Uterus (tissue), 3 donors: ENCODE measurements at regions not wholly inside any gene's neighbourhood (a gene's known extent, or its start where the extent isn't known, plus 50 kb on each side); places are given as distances from the start of the nearest gene placed in this dataset.

Source experiments
- DNase-seq, 2 donors: peaks; one replicate each; pipeline ENCODE4 v3.0.0-alpha.2; 2019 to 2020
- H3K27ac ChIP-seq, 2 donors: fragments of 200-600 bp; sonication (generic); 1 replicate in 1 of 2; 2 replicates in 1 of 2; pipeline ENCODE4 v1.5.1; 2016 to 2018
- H3K27me3 ChIP-seq, 2 donors: fragments of 200-600 bp; sonication (generic); one replicate each; pipeline ENCODE4 v1.5.1; 2018 to 2019; ENCODE audit warnings: control low read depth in 1 of 2
- H3K36me3 ChIP-seq, 2 donors: fragments of 200-600 bp; sonication (generic); one replicate each; pipeline ENCODE4 v1.5.1; 2019; ENCODE audit warnings: control low read depth in 1 of 2
- H3K4me1 ChIP-seq, 2 donors: fragments of 200-600 bp; sonication (generic); one replicate each; pipeline ENCODE4 v1.5.1; 2018 to 2019; ENCODE audit warnings: control low read depth in 1 of 2
- H3K4me3 ChIP-seq, 2 donors: fragments of 200-600 bp; sonication (generic); 1 replicate in 1 of 2; 2 replicates in 1 of 2; pipeline ENCODE4 v1.5.1; 2018 to 2019; ENCODE audit warnings: mild to moderate bottlenecking in 1 of 2
- H3K9me3 ChIP-seq, 2 donors: fragments of 200-600 bp; sonication (generic); one replicate each; pipeline ENCODE4 v1.5.1; 2019; ENCODE audit warnings: control low read depth in 1 of 2
- POLR2A ChIP-seq, 2 donors: fragments of 450-650 bp; IDR thresholded peaks; one replicate each; pipeline ENCODE4 v1.6.1; 2016; ENCODE audit warnings: antibody characterized with exemption in 2 of 2, mild to moderate bottlenecking in 1 of 2, moderate library complexity in 1 of 2
- intact Hi-C: fragments of 100-400 bp; cut with DNase I; formaldehyde crosslinking; loops from one replicate; pipeline ENCODE4 v1.15.1; 2023; ENCODE audit warnings: low total_unique reads
- TF ChIP-seq, protein P1 (sequence below), 4 experiments: fragments of 200-600 bp in 2 of 4; fragments of 450-650 bp in 2 of 4; sonication (generic) in 2 of 4; IDR thresholded peaks; one replicate each; pipeline ENCODE4 v1.5.1; 2016 to 2019; ENCODE audit warnings: antibody characterized with exemption in 4 of 4, mild to moderate bottlenecking in 2 of 4, moderate library complexity in 1 of 4
- donor health status: DM: yes; HTN: yes; CAD: no.

DNA sequence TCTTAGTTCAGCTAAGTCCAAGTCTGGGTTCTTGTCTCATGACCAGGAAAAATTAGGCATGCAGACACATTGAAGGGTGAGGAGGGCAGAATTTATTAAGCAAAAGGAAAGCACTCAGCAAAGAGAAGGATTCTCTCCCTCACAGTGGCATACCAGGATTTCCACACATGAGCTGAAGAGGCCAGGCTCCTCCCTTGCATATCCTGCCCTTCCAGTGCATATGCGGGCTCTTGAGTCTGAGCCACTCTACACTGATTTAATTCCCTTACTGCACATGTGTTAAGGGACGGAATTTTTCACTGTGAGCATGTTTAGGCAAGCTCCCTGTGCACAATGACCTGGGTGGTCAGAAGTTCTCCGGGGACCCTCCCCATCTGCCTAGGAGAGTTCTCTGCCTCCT is 652.7 kb upstream of the POM121L12 start:
- intact Hi-C loops: no loop called here
- H3K4me3 ChIP-seq: no peak overlapping the region
- H3K27ac ChIP-seq: no peak overlapping the region
- TF ChIP-seq, protein P1, sequence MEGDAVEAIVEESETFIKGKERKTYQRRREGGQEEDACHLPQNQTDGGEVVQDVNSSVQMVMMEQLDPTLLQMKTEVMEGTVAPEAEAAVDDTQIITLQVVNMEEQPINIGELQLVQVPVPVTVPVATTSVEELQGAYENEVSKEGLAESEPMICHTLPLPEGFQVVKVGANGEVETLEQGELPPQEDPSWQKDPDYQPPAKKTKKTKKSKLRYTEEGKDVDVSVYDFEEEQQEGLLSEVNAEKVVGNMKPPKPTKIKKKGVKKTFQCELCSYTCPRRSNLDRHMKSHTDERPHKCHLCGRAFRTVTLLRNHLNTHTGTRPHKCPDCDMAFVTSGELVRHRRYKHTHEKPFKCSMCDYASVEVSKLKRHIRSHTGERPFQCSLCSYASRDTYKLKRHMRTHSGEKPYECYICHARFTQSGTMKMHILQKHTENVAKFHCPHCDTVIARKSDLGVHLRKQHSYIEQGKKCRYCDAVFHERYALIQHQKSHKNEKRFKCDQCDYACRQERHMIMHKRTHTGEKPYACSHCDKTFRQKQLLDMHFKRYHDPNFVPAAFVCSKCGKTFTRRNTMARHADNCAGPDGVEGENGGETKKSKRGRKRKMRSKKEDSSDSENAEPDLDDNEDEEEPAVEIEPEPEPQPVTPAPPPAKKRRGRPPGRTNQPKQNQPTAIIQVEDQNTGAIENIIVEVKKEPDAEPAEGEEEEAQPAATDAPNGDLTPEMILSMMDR (IDR thresholded peaks at IDR 0.05): no peak
- TF ChIP-seq POLR2A (IDR thresholded peaks at IDR 0.05): no peak
- no peaks in the 10 kb centered on the region for H3K4me1 ChIP-seq
- no peak for DNase-seq
- H3K27me3 ChIP-seq: no peaks in the 10 kb centered on the region
- no peaks in the 10 kb centered on the region for H3K9me3 ChIP-seq
- H3K36me3 ChIP-seq: no peaks in the 10 kb centered on the region

DNA sequence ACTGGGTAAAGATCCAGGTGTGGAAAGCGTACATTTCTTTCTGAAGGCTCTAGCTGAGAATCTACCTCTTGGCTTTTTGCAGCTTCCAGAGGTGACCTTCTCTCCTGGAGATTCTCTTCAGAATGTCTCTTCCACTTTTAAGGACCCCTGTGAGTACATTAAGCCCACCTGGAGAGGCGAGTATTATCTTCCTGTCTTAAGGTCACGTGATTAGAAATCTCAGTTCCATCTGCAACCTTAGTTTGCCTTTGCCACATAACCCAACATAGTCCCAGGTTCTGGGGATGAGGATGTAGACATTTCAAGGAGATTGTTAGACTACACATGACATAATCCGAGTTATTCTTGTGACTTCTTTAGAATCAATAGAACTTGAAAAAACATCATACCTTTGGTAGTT is 665.5 kb upstream of the POM121L12 start:
- TF ChIP-seq, protein P1 (IDR thresholded peaks at IDR 0.05): no peak
- no peak for TF ChIP-seq POLR2A (IDR thresholded peaks at IDR 0.05)
- intact Hi-C loops: no loop called here
- Histone ChIP-seq H3K36me3 (no peaks in the 10 kb centered on the region), H3K27ac (no peak overlapping the region), H3K27me3 (no peaks in the 10 kb centered on the region), H3K9me3 (no peaks in the 10 kb centered on the region), H3K4me1 (no peaks in the 10 kb centered on the region), H3K4me3 (no peak overlapping the region)
- DNase-seq: no peak

DNA sequence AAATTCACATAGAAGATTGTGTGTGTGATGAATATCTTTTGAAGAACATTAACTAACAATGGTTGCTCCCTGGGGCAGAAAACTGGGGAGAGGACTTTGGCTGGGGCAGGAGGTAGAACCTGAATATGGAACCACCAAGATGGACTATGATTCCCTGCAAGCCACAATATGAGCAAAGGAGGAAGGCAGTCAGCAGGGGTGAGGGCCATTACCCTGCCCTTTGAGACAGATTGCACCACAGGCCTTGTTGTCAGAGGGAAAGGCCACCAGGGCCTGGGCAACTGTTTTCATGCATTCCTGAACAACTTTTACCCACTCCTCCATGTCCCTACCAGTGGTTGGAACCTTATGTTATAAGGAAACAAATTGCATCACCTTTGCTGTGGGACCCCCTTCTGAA is 670.1 kb upstream of the POM121L12 start:
- Histone ChIP-seq H3K9me3 (no peaks in the 10 kb centered on the region), H3K4me1 (no peaks in the 10 kb centered on the region), H3K27me3 (no peaks in the 10 kb centered on the region), H3K27ac (no peak overlapping the region), H3K36me3 (no peaks in the 10 kb centered on the region), H3K4me3 (no peak overlapping the region)
- TF ChIP-seq, protein P1 (IDR thresholded peaks at IDR 0.05): no peak
- TF ChIP-seq POLR2A (IDR thresholded peaks at IDR 0.05): no peak
- intact Hi-C loops: no loop called here
- DNase-seq: no peak

DNA sequence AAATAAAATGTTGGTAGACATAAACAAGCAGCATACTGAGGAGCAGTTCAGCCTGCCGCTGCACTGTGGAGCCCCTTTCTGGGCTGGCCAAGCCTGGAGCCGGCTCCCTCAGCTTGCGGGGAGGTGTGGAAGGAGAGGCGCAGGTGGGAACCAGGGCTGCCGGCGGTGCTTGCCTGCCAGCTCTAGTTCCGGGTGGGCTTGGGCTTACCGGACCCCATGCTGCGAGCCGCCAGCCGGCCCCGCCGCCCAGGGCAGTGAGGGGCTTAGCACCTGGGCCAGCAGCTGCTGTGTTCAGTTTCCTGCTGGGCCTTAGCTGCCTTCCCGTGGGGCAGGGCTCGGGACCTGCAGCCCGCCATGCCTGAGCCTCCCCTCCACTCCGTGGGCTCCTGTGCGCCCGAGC is 672.9 kb upstream of the POM121L12 start:
- intact Hi-C loops: no loop called here
- Histone ChIP-seq H3K27me3 (no peaks in the 10 kb centered on the region), H3K4me3 (no peak overlapping the region), H3K27ac (no peak overlapping the region), H3K9me3 (no peaks in the 10 kb centered on the region), H3K4me1 (no peaks in the 10 kb centered on the region), H3K36me3 (no peaks in the 10 kb centered on the region)
- no peak for DNase-seq
- TF ChIP-seq, protein P1 (IDR thresholded peaks at IDR 0.05): no peak
- no peak for TF ChIP-seq POLR2A (IDR thresholded peaks at IDR 0.05)

DNA sequence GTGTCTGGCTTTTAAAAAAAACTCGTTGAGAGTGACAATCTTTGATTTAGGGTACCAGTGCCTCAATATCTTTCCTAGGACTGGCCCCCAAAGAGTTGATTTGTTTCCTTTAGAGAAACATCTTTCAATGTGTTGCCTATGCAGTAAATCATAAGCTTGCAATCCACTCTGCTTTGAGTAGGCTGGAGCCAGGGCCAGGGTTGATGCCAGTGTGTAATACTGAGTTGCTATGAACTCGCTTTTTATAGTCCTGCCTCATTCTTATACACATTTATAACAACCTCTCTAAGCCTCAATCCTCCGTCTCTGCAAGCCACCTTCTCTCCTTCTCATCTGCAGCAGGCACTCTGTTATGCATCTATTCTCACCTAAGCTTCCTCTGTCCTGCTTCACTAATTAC is 674.9 kb upstream of the POM121L12 start:
- Histone ChIP-seq H3K27me3 (no peaks in the 10 kb centered on the region), H3K27ac (no peak overlapping the region), H3K36me3 (no peaks in the 10 kb centered on the region), H3K4me1 (no peaks in the 10 kb centered on the region), H3K4me3 (no peak overlapping the region), H3K9me3 (no peaks in the 10 kb centered on the region)
- no peak for DNase-seq
- TF ChIP-seq, protein P1 (IDR thresholded peaks at IDR 0.05): no peak
- no peak for TF ChIP-seq POLR2A (IDR thresholded peaks at IDR 0.05)
- intact Hi-C loops: no loop called here
